Fibroblast of skin of right biceps (primary cell): ENCODE measurements at regions not wholly inside any gene's neighbourhood (a gene's known extent, or its start where the extent isn't known, plus 50 kb on each side); places are given as distances from the start of the nearest gene placed in this dataset.
A peak's percentile ranks its signal among the peaks of the same experiment; 100 is the strongest.

Source experiments
- DNase-seq: peaks from one replicate; pipeline ENCODE4 v3.0.0-alpha.2; 2013

GRCh38 chr10:69716711-69717560 is 84.8 kb upstream of the COL13A1 start:
- peak; percentile 32 for DNase-seq

- DNase-seq = peak; percentile 57
Observed at GRCh38 chr10:69718951-69719350, 82.8 kb upstream of the COL13A1 start.

GRCh38 chr10:69721690-69722310 is 79.9 kb upstream of the COL13A1 start:
- peak; percentile 68 for DNase-seq

DNA sequence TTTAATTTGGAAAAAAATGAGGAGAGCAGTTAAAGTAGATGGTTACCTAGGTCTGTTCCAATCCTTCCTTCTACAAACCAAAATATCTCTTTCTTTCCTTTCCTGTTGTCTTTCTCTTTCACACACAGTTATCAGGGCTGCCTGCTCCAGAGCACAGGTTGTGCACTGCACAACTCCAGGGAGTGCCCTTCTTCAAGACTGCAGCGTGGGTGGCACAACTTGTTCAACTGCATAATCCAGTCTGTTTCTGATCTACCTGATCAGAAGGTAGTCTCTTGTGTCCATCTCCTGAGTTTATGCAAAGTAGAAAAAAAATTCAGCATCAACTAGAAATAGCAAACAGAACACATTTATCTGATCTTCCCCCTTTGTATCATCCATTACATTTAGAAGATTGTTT is 78.1 kb upstream of the COL13A1 start:
- DNase-seq = no peak

DNA sequence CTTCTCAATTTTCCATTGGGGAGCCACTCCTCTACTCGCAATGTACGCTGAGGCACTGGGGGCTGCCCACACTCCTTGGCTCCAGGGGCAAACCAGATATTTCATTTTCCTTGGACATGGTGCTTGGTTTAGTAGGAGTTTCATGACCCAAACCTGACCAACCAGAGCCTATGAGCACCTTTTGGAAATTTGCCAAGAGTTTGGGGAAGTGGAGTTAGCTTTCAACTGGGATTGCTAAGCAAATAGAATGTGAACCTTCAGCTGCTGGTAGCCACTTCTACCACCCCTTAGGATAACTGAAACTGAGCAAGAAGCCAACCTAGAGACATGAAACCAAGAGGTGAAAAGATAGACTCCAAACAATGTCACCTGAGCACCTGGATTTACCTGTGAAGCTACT is 74.9 kb upstream of the COL13A1 start:
- DNase-seq = no peak

DNA sequence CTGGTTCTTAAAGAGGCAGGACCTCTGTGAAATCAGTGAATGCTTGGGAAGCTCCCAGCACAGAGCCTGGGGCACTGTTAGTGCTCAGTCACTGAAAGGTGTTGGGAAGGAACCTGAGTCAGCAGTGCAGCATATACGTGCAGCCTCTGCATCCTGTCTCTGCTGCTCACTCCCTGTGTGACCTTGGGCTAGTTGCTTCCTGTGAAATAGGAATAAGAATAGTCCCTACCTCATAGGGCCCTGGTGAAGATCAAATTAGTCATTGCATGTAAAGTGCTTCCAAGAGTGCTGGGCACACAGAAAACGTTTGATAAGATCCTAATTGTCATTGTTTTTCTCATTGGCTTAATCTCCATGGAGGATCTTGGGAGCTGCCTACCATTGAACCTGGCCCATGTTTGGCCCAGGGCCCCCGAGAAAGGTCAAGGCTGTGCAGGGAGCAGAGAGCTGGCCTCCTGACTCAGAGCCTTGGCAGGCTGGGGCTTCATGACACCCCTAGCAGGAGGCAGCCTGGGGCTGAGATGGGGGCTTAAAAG is 73.3 kb upstream of the COL13A1 start:
- DNase-seq = peak; percentile 68

- no peak for DNase-seq
Observed at GRCh38 chr10:69729326-69730048, 72.2 kb upstream of the COL13A1 start.

DNA sequence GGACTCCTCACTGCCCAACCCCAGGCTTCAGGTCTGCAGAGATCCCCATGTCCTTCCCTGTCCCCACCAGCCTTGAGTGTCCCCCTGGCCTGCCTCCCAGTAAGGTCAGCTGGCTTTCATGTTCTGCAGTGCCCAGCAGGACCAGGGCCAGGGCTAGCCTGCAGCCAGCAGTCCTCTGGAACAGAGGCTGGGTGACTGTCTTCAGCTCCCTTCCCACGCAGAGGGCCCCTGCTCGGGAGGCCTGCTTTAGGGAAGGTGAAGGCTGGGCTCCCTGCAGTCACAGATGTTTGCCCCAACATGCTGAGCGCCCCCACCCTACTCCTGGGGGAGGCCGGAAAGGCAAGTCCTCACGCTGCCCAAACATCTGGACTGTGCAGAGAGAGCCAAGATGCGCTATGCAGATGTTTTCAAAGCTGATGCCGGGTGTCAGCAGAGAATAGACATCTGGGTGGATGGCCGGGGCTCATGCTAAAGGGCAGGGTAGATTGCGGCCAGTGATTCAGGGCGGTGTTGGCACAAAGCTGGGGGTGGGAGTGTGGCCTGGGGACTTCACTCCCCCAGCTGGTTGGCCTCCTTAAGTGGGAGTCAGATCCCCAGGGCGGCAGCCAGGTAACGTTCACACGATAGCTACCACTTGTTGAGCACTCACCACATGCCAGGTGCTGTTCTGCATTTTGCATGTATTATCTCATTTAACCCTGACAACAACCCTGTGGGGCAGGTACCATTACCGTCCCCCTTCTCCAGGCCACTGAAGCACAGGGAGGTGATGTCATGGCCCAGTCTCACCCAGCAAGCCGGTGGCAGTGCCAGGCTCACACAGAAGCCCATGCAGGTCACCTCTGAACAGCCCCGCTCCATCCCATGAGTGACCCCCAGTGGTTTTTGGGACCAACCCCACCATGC is 71.2 kb upstream of the COL13A1 start:
- DNase-seq = no peak

DNA sequence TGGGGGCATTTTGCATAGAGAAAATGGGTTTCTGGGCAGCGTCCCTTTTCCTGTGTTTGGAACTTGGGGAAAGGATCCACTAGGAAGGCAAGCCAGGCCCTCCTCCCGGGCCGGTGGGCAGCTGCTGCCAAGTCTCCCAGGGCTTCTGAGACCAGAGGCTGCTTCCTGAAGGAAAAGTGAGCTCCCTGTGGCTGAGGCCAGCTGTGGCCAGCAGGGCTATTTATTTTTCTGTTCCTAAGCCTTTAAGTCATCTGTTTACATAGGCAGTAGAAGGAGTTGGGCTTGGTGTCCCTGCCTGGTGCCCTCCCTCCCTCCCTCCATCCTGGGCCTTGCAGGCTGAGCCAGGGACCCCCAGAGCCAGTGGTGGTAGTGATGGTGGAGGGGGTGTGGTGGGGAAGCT is 70.5 kb upstream of the COL13A1 start:
- no peak for DNase-seq

DNA sequence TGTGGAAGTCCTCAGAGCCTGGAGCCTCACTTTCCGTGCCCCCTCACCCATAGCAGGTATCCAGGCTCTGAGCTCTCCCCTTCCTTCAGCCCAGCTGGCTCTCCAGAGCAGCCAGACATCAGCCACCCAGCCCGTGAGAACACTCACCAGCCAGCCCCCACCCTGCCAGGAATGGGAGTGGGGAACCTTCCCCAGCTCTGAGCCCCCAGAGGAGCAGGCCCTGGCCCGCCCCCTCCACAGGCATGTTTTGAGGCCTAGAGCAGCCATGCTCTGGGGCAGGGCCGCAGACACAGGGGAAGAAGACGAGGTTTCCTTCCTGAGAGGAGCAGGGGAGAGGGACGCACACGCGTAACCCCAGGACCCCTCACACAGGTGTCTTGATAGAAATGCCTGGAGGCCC is 70.0 kb upstream of the COL13A1 start:
- DNase-seq = no peak

GRCh38 chr10:69732147-69732825 is 69.4 kb upstream of the COL13A1 start:
- DNase-seq = no peak

DNA sequence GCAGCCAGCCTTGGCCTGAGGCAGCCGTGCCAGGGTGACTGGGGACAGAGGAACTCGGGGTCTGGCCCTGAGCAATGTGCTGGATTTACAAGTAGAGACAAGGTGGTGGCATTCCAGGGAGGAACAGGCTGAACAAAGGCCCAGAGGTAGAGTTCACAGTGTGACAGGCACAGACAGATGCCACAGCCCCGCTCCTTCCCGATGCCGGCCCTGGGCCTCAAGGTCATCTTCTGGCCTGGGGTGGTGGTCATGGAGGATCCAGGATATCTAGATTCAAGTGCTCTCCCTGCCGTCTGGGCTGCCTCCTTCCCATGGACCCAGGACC is 68.9 kb upstream of the COL13A1 start:
- DNase-seq = no peak

GRCh38 chr10:69733791-69734261 is 67.9 kb upstream of the COL13A1 start:
- DNase-seq = peak; percentile 51

DNA sequence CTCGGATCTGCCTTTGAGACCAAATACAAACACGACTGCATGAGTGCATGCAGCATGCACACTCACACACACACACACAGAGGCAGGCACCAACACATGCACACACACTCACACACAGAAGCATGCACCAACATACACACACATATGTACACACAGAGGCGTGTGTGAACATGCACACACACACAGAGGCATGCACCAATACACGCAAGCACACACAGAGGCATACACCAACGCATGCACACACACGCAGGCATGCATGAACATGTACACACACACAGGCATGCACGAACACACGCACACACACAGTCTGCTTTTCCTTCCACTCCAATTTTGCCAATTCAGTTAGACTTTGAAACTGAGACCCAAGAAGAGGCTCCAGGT is 67.3 kb upstream of the COL13A1 start:
- no peak for DNase-seq

DNA sequence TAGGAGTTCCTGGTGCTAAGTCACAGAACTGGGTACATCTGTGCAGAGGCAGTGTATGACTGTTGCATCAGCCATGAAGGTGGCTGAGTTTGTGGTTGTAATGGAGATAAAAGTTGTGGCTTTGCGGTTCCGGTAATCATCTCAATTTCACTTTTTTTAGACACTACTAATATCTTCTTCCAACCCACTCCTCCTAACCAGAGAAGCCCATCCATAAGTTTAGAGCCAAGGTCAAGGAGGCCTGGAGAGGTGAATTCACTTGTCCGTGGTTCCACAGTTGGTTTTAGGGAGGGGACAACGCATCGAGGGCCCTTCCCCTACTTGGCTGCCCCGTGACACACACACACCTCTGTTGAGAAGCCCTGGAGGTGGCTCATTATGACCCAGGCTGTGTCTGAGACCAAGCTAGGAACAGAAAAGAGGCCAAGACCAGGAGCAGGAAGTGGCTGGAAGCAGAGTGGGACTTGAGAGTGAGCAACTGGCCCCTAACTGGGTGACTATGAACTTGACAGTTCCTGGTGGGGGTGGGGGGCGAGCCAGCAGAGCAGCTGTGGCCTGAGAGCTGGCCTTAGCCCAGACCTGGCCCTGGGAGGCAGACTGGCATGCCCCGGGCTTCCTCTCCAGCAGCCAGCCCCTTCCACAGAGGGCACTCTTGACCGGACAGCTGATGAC is 66.8 kb upstream of the COL13A1 start:
- DNase-seq = no peak

DNA sequence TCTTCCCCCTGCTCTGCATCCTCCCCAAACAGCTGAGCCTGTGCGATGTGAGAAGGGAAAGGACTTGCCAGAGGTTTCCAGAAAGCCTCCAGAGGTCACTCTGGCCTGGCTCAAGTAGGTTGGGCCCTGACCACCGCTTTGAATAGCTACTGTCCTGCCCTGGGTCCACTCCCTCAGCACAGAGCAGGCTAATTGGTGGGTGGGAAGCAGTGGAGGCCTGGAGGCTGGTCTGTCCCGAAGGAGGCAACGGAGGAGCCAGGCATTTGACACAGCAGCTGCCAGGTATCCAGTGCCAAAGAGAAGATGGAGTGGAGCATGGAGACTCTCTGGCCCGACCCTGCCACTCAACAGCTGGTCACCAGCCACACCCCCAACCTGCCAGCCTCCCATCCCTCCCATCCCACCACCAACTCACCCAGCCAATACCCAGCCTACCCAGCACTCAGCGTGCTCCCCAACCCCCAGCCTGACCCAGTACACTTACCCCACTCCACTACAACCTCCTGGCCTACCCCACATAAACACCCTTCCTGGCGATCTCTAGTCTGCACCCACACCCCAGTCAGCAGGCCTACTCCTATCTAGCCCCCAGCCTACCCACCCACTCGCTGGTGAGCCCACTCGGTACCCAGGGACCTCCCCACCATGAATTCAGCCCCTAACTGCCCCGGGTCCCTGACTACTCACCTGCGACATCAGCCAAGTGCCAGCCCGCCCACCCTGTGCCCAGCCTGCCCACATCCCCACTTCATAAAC is 64.6 kb upstream of the COL13A1 start:
- no peak for DNase-seq

DNA sequence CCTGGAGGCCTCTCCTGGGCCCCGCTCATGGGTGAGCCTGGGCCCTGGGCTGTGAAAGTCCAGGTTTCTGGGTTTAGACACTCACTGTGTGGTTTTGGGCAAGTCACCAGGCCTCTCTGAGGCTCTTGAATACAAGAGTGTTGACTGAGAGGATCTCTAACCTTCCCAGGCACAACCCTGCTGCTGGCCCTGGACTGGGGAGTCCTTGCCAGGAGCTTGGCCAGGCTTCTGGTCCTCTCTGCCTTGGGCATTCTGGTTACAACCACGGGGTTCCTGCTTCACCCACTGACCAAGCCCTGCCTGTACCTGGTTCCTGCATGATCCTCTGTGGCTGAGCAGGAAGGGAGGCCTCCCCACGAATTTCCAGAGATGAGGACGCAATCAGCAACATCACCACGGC is 63.6 kb upstream of the COL13A1 start:
- no peak for DNase-seq

DNA sequence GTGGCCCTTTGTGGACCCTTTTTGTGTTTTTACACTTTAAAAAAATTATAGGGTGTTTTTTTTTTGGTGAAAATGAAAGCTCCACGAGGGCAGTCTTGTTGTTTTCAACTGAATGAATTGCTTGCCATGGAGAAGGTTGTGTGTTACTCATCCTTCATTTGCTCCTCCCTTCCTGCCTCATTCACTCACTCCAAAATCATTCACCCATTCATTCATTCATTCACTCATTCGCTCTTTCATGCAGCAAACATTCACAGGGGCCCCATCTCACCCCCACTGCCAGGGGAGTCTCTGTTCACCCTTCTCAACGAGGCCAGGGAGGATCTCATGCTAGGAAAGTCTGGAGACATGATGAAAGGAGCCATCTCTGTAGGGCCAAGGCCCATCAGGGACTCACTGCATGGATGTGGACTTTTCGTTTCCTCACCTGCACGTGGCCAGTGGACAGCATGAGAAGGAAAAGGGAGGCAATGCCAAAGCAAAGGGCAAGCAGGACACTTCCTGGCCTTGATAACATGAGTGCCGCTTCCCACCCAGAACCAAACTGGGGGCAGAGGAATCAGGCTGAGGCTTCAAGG is 62.8 kb upstream of the COL13A1 start:
- DNase-seq = no peak

DNA sequence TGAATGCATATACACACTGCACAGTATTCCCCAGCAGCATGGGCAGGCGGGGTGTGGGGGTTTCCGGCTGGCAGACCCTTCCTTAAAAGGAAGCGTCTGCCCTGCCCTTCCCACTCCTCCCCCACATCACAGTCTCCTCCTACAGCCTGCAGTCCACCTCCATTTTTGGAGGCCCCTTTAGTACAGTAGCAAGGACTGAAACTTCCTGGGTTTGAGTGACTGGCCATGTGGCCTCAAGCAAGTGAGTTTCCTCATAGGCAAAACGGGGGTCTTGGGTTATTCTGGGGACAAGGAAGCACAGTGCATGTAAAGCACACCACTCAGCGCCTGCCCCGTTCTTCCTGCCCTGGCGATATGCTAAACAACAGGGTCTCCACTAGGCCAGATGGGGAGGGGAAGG is 62.1 kb upstream of the COL13A1 start:
- no peak for DNase-seq

DNA sequence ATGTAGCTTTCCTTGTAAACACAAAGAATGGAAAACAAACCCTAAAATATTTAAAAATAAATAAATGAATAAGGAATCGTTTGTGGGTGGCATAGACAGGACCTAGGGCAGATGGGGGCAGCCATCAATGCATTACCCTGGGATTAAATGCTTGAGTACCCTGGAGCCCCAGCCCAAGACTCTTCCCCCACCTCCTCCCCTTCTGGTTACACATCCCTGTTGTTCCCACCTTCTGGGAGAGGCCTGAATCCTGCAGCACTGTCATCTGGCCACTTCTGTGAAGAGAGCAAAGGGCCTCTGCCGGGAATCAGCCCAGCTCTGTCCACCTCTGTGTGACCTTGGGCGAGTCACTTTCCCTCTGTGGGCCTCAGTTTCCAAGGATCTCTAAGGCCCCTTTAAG is 61.6 kb upstream of the COL13A1 start:
- DNase-seq = no peak
